HL-60 (cell line): ENCODE measurements at regions not wholly inside any gene's neighbourhood (a gene's known extent, or its start where the extent isn't known, plus 50 kb on each side); places are given as distances from the start of the nearest gene placed in this dataset.

Experiments
- DNase-seq, 2 experiments: peaks; one replicate each; pipeline ENCODE4 v3.0.0-alpha.2; 2010 to 2020; ENCODE audit warnings: low read depth in 1 of 2, low spot score in 1 of 2
- H3K27ac ChIP-seq: fragments of 250-450 bp; sonication (Bioruptor Pico); replicated peaks from 2 replicates; pipeline ENCODE4 v1.5.1; 2020; ENCODE audit warnings: mild to moderate bottlenecking, moderate library complexity
- H3K27me3 ChIP-seq: fragments of 250-450 bp; sonication (Bioruptor Pico); 2 replicates; pipeline ENCODE4 v1.5.1; 2021; ENCODE audit warnings: mild to moderate bottlenecking, moderate library complexity; ENCODE audit not compliant: insufficient read depth, poor library complexity, severe bottlenecking
- H3K4me3 ChIP-seq: replicated peaks from 2 replicates; pipeline ENCODE4 v1.5.1; 2011; ENCODE audit warnings: mild to moderate bottlenecking, control low read depth, low read length; ENCODE audit not compliant: insufficient read depth
- CTCF ChIP-seq: IDR thresholded peaks from one replicate; pipeline ENCODE4 v1.5.1; 2011; ENCODE audit warnings: low read length, control low read depth, inconsistent platforms; ENCODE audit not compliant: insufficient read depth
- GABPA ChIP-seq: IDR thresholded peaks from 2 replicates; pipeline ENCODE4 v1.6.1; 2012; ENCODE audit warnings: low read depth
- POLR2AphosphoS5 ChIP-seq: IDR thresholded peaks from 2 replicates; pipeline ENCODE4 v1.6.1; 2012; ENCODE audit warnings: low read depth
- REST ChIP-seq: IDR thresholded peaks from 2 replicates; pipeline ENCODE4 v1.6.1; 2012; ENCODE audit warnings: low read depth; ENCODE audit not compliant: insufficient replicate concordance
- SPI1 ChIP-seq: IDR thresholded peaks from 2 replicates; pipeline ENCODE4 v1.6.1; 2012; ENCODE audit warnings: low read depth, mild to moderate bottlenecking, borderline replicate concordance

- no peak for TF ChIP-seq CTCF
- H3K27me3 ChIP-seq, result peaks cover 22% of the 10 kb centered on the region
- no peak overlapping the region for H3K4me3 ChIP-seq
- DNase-seq, result no peak
- no peak overlapping the region for H3K27ac ChIP-seq
Measured at GRCh38 chr4:3869661-3870566, 103.7 kb downstream of the ADRA2C start.

GRCh38 chr4:3870567-3870962 is 104.4 kb downstream of the ADRA2C start:
- Histone ChIP-seq H3K27ac (no peak overlapping the region), H3K4me3 (no peak overlapping the region), H3K27me3 (peaks cover 22% of the 10 kb centered on the region)
- DNase-seq, result no peak
- no peak for TF ChIP-seq SPI1
- TF ChIP-seq REST, result no peak
- no peak for TF ChIP-seq POLR2AphosphoS5
- no peak for TF ChIP-seq GABPA
- no peak for TF ChIP-seq CTCF

GRCh38 chr4:3871181-3871852 is 105.1 kb downstream of the ADRA2C start:
- TF ChIP-seq CTCF (no peak), REST (no peak), SPI1 (no peak)
- H3K4me3 ChIP-seq, result no peak overlapping the region

More at GRCh38 chr4:3871181-3871852, 105.1 kb downstream of the ADRA2C start:
- DNase-seq, result no peak
- Histone ChIP-seq H3K27me3 (peaks cover 22% of the 10 kb centered on the region), H3K27ac (no peak overlapping the region)
